Cardiac fibroblast (primary cell): ENCODE measurements at regions not wholly inside any gene's neighbourhood (a gene's known extent, or its start where the extent isn't known, plus 50 kb on each side); places are given as distances from the start of the nearest gene placed in this dataset.

Source experiments
- DNase-seq, 2 donors: peaks; one replicate each; pipeline versions ENCODE4 v3.0.0 to v3.0.0-alpha.2; 2010; ENCODE audit warnings: low read depth in 2 of 2
- H3K4me3 ChIP-seq, 2 donors: replicated peaks in 1 of 2; 1 replicate in 1 of 2; 2 replicates in 1 of 2; pipeline ENCODE4 v1.5.1; 2011; ENCODE audit warnings: low read depth in 2 of 2, low read length in 2 of 2, mild to moderate bottlenecking in 2 of 2, moderate library complexity in 1 of 2
- TF ChIP-seq, protein P1 (sequence below): IDR thresholded peaks from one replicate; pipeline ENCODE4 v1.5.1; 2011; ENCODE audit warnings: low read depth, mild to moderate bottlenecking, low read length, inconsistent platforms

GRCh38 chr5:170159947-170160346 lies 54.2 kb downstream of the FOXI1 start:
- TF ChIP-seq, protein P1, sequence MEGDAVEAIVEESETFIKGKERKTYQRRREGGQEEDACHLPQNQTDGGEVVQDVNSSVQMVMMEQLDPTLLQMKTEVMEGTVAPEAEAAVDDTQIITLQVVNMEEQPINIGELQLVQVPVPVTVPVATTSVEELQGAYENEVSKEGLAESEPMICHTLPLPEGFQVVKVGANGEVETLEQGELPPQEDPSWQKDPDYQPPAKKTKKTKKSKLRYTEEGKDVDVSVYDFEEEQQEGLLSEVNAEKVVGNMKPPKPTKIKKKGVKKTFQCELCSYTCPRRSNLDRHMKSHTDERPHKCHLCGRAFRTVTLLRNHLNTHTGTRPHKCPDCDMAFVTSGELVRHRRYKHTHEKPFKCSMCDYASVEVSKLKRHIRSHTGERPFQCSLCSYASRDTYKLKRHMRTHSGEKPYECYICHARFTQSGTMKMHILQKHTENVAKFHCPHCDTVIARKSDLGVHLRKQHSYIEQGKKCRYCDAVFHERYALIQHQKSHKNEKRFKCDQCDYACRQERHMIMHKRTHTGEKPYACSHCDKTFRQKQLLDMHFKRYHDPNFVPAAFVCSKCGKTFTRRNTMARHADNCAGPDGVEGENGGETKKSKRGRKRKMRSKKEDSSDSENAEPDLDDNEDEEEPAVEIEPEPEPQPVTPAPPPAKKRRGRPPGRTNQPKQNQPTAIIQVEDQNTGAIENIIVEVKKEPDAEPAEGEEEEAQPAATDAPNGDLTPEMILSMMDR: no peak
- DNase-seq: no peak
- H3K4me3 ChIP-seq: no peak overlapping the region

DNA sequence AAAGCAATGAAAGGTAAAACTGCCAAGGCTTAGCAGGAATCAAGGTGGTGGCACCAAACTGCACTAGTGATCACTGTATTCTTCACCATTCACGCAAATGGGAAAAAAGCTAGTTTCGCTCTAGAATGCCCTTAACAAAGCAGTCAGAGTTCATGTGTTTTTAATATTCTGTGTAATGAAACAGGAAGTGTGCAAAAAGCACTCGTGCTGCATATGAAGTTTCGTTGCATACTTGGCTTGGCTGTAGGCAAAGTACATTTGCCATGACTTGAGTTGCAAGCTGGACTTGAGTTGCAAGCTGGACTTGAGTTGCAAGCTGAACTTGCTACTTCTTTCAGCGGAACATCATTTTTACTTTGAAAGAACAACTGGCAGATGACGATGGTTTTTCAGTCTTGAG lies 55.4 kb downstream of the FOXI1 start:
- TF ChIP-seq, protein P1: no peak
- DNase-seq: no peak
- no peak overlapping the region for H3K4me3 ChIP-seq

- no peak for DNase-seq
- TF ChIP-seq, protein P1: no peak
These were observed 57.1 kb downstream of the FOXI1 start for GRCh38 chr5:170162631-170163321.

DNA sequence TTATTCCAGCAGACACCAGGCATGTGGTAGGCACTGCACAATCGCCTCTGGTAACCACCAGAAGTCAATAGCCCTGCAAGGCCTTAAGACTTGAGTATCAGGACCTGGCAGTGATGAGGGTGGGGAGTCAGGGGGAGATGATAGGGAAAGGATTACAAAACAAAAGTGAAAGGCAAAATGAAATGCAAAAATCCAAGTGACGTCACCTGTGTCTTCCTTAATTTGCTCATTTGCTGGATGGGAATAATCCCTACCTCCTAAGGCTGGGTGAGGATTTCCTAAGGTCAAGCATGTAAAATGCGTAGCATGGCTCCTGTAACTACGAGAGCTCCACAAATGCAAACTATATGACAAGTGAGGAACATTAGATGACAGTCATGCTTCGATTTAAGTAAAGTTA lies 58.4 kb downstream of the FOXI1 start:
- TF ChIP-seq, protein P1: no peak
- no peak overlapping the region for H3K4me3 ChIP-seq
- no peak for DNase-seq

More at GRCh38 chr5:170162631-170163321, 57.1 kb downstream of the FOXI1 start:
- H3K4me3 ChIP-seq: no peak overlapping the region

GRCh38 chr5:170164921-170165320 lies 59.2 kb downstream of the FOXI1 start:
- no peak overlapping the region for H3K4me3 ChIP-seq
- DNase-seq: no peak
- TF ChIP-seq, protein P1: no peak

DNA sequence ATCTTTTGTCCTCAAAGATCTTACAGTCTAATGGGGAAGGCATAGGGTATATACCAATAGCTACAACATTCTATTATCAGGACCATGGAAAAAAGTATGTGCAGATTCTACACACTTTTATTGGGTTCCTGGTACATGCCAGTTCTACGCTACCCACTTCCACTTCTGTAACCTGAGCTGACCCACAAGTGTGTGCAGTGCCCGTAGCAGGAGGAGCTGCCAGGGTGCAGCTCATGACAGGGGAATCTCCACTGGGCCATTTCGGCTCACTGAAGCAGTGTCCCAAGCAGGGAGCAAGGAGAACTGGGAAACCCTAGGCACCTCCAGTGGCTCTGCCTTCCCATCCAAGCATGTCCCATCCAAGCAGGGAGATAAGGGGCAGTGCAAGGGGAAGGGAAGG lies 60.4 kb downstream of the FOXI1 start:
- DNase-seq: no peak
- H3K4me3 ChIP-seq: no peak overlapping the region
- TF ChIP-seq, protein P1: no peak

GRCh38 chr5:170168002-170168401 lies 62.3 kb downstream of the FOXI1 start:
- no peak overlapping the region for H3K4me3 ChIP-seq
- DNase-seq: no peak

More at GRCh38 chr5:170168002-170168401, 62.3 kb downstream of the FOXI1 start:
- TF ChIP-seq, protein P1: no peak
